GM12878 (cell line): ENCODE measurements at regions not wholly inside any gene's neighbourhood (a gene's known extent, or its start where the extent isn't known, plus 50 kb on each side); places are given as distances from the start of the nearest gene placed in this dataset.

Experiments used
- ATAC-seq: fragments of 200-7000 bp; cut with Tn5 transposase; 3 replicates; pipeline ENCODE4 v1.9.1; 2020; ENCODE audit warnings: mild to moderate bottlenecking, moderate library complexity
- BruUV-seq: library from RNA; stranded (reverse); fragments of 400-500 nt; replicated peaks from 2 replicates; lab custom pipeline; 2021; lab: Mats Ljungman, UMichigan
- CTCF ChIA-PET: fragments of 300-600 bp; sonication (Branson Sonifier 250); formaldehyde crosslinking; extraction: SDS; loops from one replicate; lab custom pipeline; 2021; ENCODE audit warnings: inconsistent platforms; lab: Yijun Ruan, JAX
- POLR2A ChIA-PET: fragments of 350-600 bp; formaldehyde crosslinking; extraction: SDS; loops from one replicate; lab custom pipeline; 2021; ENCODE audit warnings: inconsistent platforms; lab: Charles Lee
- RAD21 ChIA-PET: fragments of 300-600 bp; sonication (Branson Sonifier 250); formaldehyde crosslinking; loops from one replicate; lab custom pipeline; 2023; ENCODE audit warnings: antibody characterized with exemption; ENCODE audit not compliant: unreplicated experiment; lab: Charles Lee
- SMC1A ChIA-PET: fragments of 300-600 bp; sonication (Branson Sonifier 250); formaldehyde crosslinking; loops from one replicate; lab custom pipeline; 2023; ENCODE audit not compliant: unreplicated experiment, uncharacterized antibody; lab: Charles Lee
- DNase-seq: peaks from one replicate; pipeline ENCODE4 v3.0.0-alpha.2; 2011; ENCODE audit warnings: low read depth, low spot score
- FAIRE-seq: peaks from 3 replicates; lab custom pipeline; 2011; peaks lifted over from hg19 to GRCh38; lab: Jason Lieb, UNC
- H2AFZ ChIP-seq: 2 replicates; pipeline ENCODE4 v1.6.0; 2011; ENCODE audit warnings: low read depth, low read length, control low read depth; ENCODE audit not compliant: control insufficient read depth
- H3K27ac ChIP-seq: 2 replicates; pipeline ENCODE4 v1.5.1; 2011; ENCODE audit warnings: control low read depth; ENCODE audit not compliant: control insufficient read depth, insufficient read depth
- H3K27me3 ChIP-seq, 2 experiments: replicated peaks in 1 of 2; 2 replicates each; pipeline versions ENCODE4 v1.6.0 to v1.6.1; 2011; ENCODE audit warnings: low read length in 1 of 2; ENCODE audit not compliant: control insufficient read depth in 2 of 2, insufficient read depth in 2 of 2
- H3K36me3 ChIP-seq, 2 experiments: 2 replicates each; pipeline ENCODE4 v1.5.1; 2011; ENCODE audit warnings: low read length in 1 of 2; ENCODE audit not compliant: control insufficient read depth in 2 of 2, insufficient read depth in 2 of 2
- H3K4me1 ChIP-seq: 2 replicates; pipeline ENCODE4 v1.6.1; 2011; ENCODE audit warnings: mild to moderate bottlenecking, low read length, moderate library complexity, mixed read lengths; ENCODE audit not compliant: control insufficient read depth, insufficient read depth
- H3K4me2 ChIP-seq: 2 replicates; pipeline ENCODE4 v1.6.0; 2011; ENCODE audit warnings: control low read depth; ENCODE audit not compliant: control insufficient read depth, insufficient read depth
- H3K4me3 ChIP-seq: fragments of 200-600 bp; sonication (generic); 2 replicates; pipeline ENCODE4 v1.5.1; 2016
- H3K79me2 ChIP-seq: 2 replicates; pipeline ENCODE4 v1.6.0; 2011; ENCODE audit warnings: low read length; ENCODE audit not compliant: control insufficient read depth, insufficient read depth
- H3K9ac ChIP-seq: 2 replicates; pipeline ENCODE4 v1.8.0; 2011; ENCODE audit warnings: low read length, control low read depth, mixed read lengths; ENCODE audit not compliant: control insufficient read depth, insufficient read depth
- H3K9me3 ChIP-seq: replicated peaks from 3 replicates; pipeline ENCODE4 v1.5.1; 2011; ENCODE audit warnings: mild to moderate bottlenecking, low read length; ENCODE audit not compliant: control insufficient read depth, insufficient read depth
- H4K20me1 ChIP-seq: 2 replicates; pipeline ENCODE4 v1.6.0; 2011; ENCODE audit not compliant: control insufficient read depth, insufficient read depth
- ASH2L ChIP-seq: fragments of 300-600, 200-600 bp; sonication (generic); IDR thresholded peaks from 2 replicates; pipeline ENCODE4 v1.6.1; 2017; ENCODE audit warnings: low read depth, mild to moderate bottlenecking, borderline replicate concordance
- ATF7 ChIP-seq: fragments of 450-650 bp; IDR thresholded peaks from 2 replicates; pipeline ENCODE4 v1.6.1; 2016; ENCODE audit warnings: low read depth, mild to moderate bottlenecking
- BMI1 ChIP-seq: fragments of 450-650 bp; IDR thresholded peaks from 2 replicates; pipeline ENCODE4 v1.6.1; 2016; ENCODE audit warnings: mild to moderate bottlenecking, moderate library complexity, borderline replicate concordance
- CBX3 ChIP-seq: fragments of 200-600 bp; sonication (generic); IDR thresholded peaks from 2 replicates; pipeline ENCODE4 v1.6.1; 2016; ENCODE audit warnings: low read depth, borderline replicate concordance
- HDAC6 ChIP-seq: fragments of 200-600 bp; sonication (generic); IDR thresholded peaks from one replicate; pipeline ENCODE4 v1.8.0; 2017; ENCODE audit warnings: antibody characterized with exemption; ENCODE audit not compliant: unreplicated experiment
- IRF3 ChIP-seq: fragments of 450-650 bp; IDR thresholded peaks from 2 replicates; pipeline ENCODE4 v1.6.1; 2014; ENCODE audit warnings: mild to moderate bottlenecking
- IRF4 ChIP-seq: IDR thresholded peaks from 2 replicates; pipeline ENCODE4 v1.6.1; 2011; ENCODE audit warnings: low read depth, low read length
- KDM1A ChIP-seq: fragments of 200-600 bp; sonication (generic); IDR thresholded peaks from 2 replicates; pipeline ENCODE4 v1.6.1; 2016; ENCODE audit warnings: borderline replicate concordance
- MAX ChIP-seq: IDR thresholded peaks from 2 replicates; pipeline ENCODE4 v1.6.1; 2012; ENCODE audit warnings: low read depth, low read length, improper control_type of control experiment
- NR2C2 ChIP-seq: IDR thresholded peaks from 2 replicates; pipeline ENCODE4 v1.6.1; 2011; ENCODE audit warnings: borderline replicate concordance, low read depth; ENCODE audit not compliant: control insufficient read depth, insufficient read length
- SP1 ChIP-seq: IDR thresholded peaks from one replicate; pipeline ENCODE4 v1.6.1; 2011; ENCODE audit warnings: low read depth, low read length
- SUPT20H ChIP-seq: IDR thresholded peaks from 2 replicates; pipeline ENCODE4 v1.6.1; 2011; ENCODE audit warnings: low read depth, mild to moderate bottlenecking, low read length, moderate library complexity, borderline replicate concordance; ENCODE audit not compliant: control insufficient read depth
- ZNF687 ChIP-seq: fragments of 450-650 bp; IDR thresholded peaks from 2 replicates; pipeline ENCODE4 v1.6.1; 2017; ENCODE audit warnings: mild to moderate bottlenecking, moderate library complexity
- WGBS: methylation state at CpG from one replicate; pipeline ENCODE4 v1.1.6; 2016; ENCODE audit warnings: low lambda C conversion rate; ENCODE audit not compliant: insufficient replicate concordance, insufficient coverage; ENCODE audit errors: missing lambda C conversion rate; 5-methylcytosine and 5-hydroxymethylcytosine counted together
- in situ Hi-C: fragments of 300-500 bp; cut with MboI; formaldehyde crosslinking; loops from 9 replicates; pipeline ENCODE4 v1.14.3; 2018; ENCODE audit warnings: mixed read lengths
- intact Hi-C: fragments of 100-400 bp; cut with micrococcal nuclease; formaldehyde crosslinking; loops from one replicate; pipeline ENCODE4 v1.14.2; 2022; ENCODE audit not compliant: unreplicated experiment

- TF ChIP-seq SP1: no peak
- TF ChIP-seq HDAC6: no peak
- TF ChIP-seq CBX3: no peak
- TF ChIP-seq SUPT20H: no peak
- no peak for TF ChIP-seq ASH2L
These were observed 841.2 kb upstream of the ADGRL4 start (continued) for GRCh38 chr1:79847700-79848099.

- 85% methylated on average over 1 of the region's 1 CpG for WGBS
- intact Hi-C loops: no loop called here
- no peaks in the 10 kb centered on the region for H3K36me3 ChIP-seq
- ChIA-PET CTCF (no interaction called here), POLR2A (no interaction called here), RAD21 (no interaction called here), SMC1A (no interaction called here)
- no peak for DNase-seq
- no peaks in the 10 kb centered on the region for H3K4me1 ChIP-seq
- H2AFZ ChIP-seq: no peak overlapping the region
- no peak for TF ChIP-seq IRF3
- no peak for TF ChIP-seq KDM1A
- no peak for TF ChIP-seq IRF4
- no peak for TF ChIP-seq ZNF687
- no peak for TF ChIP-seq MAX
- no peak for TF ChIP-seq ATF7
- TF ChIP-seq NR2C2: no peak
- TF ChIP-seq BMI1: no peak
- H4K20me1 ChIP-seq: no peaks in the 10 kb centered on the region
- H3K79me2 ChIP-seq: no peaks in the 10 kb centered on the region
- H3K4me3 ChIP-seq: no peak overlapping the region
- no peak overlapping the region for H3K4me2 ChIP-seq
- no TSS peak for BruUV-seq
- no peak overlapping the region for H3K9ac ChIP-seq
- no peak for FAIRE-seq
- H3K27me3 ChIP-seq: no peaks in the 10 kb centered on the region
- no peaks in the 10 kb centered on the region for H3K9me3 ChIP-seq
- in situ Hi-C loops: no loop called here
- ATAC-seq: no peak
- H3K27ac ChIP-seq: no peak overlapping the region
These were observed 839.4 kb upstream of the ADGRL4 start for GRCh38 chr1:79845936-79846335.
